Subcutaneous abdominal adipose tissue (tissue), 5 donors: ENCODE measurements at regions not wholly inside any gene's neighbourhood (a gene's known extent, or its start where the extent isn't known, plus 50 kb on each side); places are given as distances from the start of the nearest gene placed in this dataset.

Source experiments
- H3K27ac ChIP-seq: one replicate; pipeline ENCODE4 v1.7.0; 2013; ENCODE audit warnings: low read depth, mild to moderate bottlenecking, inconsistent platforms, low read length, moderate library complexity
- H3K27me3 ChIP-seq, 5 donors: one replicate each; pipeline ENCODE4 v1.7.0; 2013; ENCODE audit warnings: low read length in 5 of 5, inconsistent platforms in 1 of 5; ENCODE audit not compliant: control insufficient read depth in 5 of 5, insufficient read depth in 4 of 5
- H3K36me3 ChIP-seq, 5 donors: one replicate each; pipeline ENCODE4 v1.7.0; 2013; ENCODE audit warnings: low read length in 5 of 5; ENCODE audit not compliant: control insufficient read depth in 5 of 5, insufficient read depth in 5 of 5
- H3K4me1 ChIP-seq, 5 donors: one replicate each; pipeline ENCODE4 v1.7.0; 2013; ENCODE audit warnings: low read length in 5 of 5, mild to moderate bottlenecking in 3 of 5, moderate library complexity in 1 of 5; ENCODE audit not compliant: control insufficient read depth in 5 of 5, insufficient read depth in 5 of 5
- H3K4me3 ChIP-seq, 5 donors: one replicate each; pipeline ENCODE4 v1.7.0; 2013; ENCODE audit warnings: low read length in 5 of 5, low read depth in 1 of 5
- H3K9ac ChIP-seq, 5 donors: one replicate each; pipeline ENCODE4 v1.7.0; 2013; ENCODE audit warnings: low read length in 5 of 5, mild to moderate bottlenecking in 4 of 5, moderate library complexity in 3 of 5
- H3K9me3 ChIP-seq, 5 donors: one replicate each; pipeline ENCODE4 v1.7.0; 2013; ENCODE audit warnings: low read length in 5 of 5; ENCODE audit not compliant: control insufficient read depth in 5 of 5
- donor health status: healthy.
- donor health status: healthy.
- donor health status: healthy.
- donor health status: healthy.
- donor health status: healthy.

DNA sequence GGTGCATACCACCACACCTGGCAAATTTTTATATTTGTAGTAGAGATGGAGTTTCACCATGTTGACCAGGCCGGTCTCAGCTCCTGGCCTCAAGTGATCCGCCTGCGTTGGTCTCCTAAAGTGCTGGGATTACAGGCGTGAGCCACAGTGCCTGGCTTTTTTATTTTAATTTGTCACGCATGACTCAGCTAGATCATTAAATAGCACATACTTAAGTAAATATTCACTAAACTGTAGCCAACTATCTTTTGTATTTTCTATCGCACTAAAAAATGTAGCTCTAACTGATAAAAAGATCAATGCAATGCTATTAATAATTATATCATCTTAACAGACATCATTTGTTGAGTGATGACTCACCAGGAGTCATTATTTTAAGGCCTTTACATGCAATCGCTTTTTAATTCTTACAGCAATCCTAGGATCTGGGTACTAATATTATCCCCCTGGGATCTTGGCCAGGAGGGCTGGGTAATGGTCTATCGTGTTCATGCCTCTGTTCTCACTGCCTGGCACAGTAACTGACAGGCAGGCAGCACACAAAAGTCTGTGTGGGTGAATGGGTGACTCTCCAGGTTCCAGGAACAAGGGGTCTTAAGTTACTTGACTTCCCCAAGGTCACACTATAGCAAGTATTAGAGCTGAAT, 693.5 kb upstream of the EEF2KMT start:
- Histone ChIP-seq H3K27ac (no peak overlapping the region), H3K27me3 (no peaks in the 10 kb centered on the region), H3K9ac (no peak overlapping the region), H3K9me3 (peaks cover 0 to 1% (median 0%) of the 10 kb centered on the region in 5 donors), H3K4me1 (no peaks in the 10 kb centered on the region), H3K4me3 (no peak overlapping the region), H3K36me3 (no peaks in the 10 kb centered on the region)

- Histone ChIP-seq H3K36me3 (no peaks in the 10 kb centered on the region), H3K4me1 (no peaks in the 10 kb centered on the region), H3K9me3 (no peaks in the 10 kb centered on the region), H3K27ac (no peak overlapping the region), H3K4me3 (no peak overlapping the region), H3K27me3 (no peaks in the 10 kb centered on the region), H3K9ac (no peak overlapping the region)
Observed at GRCh38 chr16:5790512-5790911, 692.9 kb upstream of the EEF2KMT start.

DNA sequence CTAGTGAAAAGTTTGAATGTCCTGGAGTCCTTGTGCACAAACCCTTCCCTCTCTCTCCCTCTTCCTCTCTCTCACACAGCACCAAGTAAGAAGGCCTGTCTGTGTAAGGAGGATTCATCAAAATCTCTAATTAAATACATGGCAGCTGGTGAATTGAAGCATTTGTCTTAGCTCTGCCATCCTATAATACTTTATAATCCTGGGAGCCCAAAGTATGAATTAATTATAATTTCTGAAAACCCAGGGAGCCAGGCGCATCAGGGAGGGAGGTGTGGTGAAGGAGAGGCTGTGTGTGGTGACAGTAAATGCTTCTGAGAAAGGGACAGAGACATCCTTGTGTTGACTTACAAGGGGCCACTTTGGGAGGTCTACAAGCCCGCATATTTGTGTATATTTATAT, 691.4 kb upstream of the EEF2KMT start:
- Histone ChIP-seq H3K9me3 (peaks cover 0 to 7% (median 0%) of the 10 kb centered on the region in 5 donors), H3K36me3 (no peaks in the 10 kb centered on the region), H3K27me3 (no peaks in the 10 kb centered on the region), H3K4me3 (no peak overlapping the region), H3K27ac (no peak overlapping the region), H3K9ac (no peak overlapping the region), H3K4me1 (no peaks in the 10 kb centered on the region)

DNA sequence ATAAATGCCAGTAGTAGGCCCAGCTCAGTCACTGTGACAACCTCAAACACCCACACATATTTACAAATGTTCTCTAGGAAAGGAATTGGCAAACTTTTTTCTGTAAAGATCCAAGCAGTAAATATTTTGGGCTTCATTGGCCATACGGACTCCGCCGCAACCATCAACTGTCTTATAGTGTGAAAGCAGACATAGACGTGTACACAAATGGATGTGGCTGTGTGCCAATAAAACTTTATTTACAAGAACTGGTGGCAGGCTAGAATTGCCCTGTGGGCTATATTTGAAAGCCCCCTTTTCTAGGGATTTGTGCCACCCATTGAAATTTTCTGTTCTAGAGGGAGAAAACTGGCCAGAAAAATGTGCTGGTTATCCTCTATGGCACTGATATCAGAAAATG, 683.8 kb upstream of the EEF2KMT start:
- Histone ChIP-seq H3K9me3 (peaks cover 0 to 18% (median 7%) of the 10 kb centered on the region in 5 donors), H3K4me3 (no peak overlapping the region), H3K27ac (no peak overlapping the region), H3K36me3 (no peaks in the 10 kb centered on the region), H3K27me3 (no peaks in the 10 kb centered on the region), H3K4me1 (no peaks in the 10 kb centered on the region), H3K9ac (no peak overlapping the region)

DNA sequence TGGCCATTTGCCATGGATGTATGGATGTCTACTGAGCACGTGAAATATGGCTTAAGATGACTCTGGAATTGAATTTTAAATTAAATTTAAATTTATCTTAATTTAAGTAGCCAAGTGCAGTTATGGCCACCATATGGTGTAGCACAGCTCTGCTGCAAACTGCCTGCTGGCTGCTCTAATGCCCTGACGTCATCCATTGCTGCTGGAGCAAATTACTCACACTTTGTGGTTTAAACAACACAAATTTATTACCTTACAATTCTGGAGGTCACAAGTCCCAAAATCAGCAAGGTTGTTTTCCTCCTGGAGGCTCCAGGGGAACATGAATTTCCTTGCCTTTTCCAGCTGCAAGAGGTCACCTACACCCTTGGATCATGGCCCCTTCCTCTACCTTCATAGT, 679.3 kb upstream of the EEF2KMT start:
- Histone ChIP-seq H3K4me1 (no peaks in the 10 kb centered on the region), H3K9me3 (peaks cover 0 to 3% (median under 1%) of the 10 kb centered on the region in 5 donors), H3K9ac (no peak overlapping the region), H3K36me3 (no peaks in the 10 kb centered on the region), H3K27ac (no peak overlapping the region), H3K4me3 (no peak overlapping the region), H3K27me3 (no peaks in the 10 kb centered on the region)

- Histone ChIP-seq H3K27ac (no peak overlapping the region), H3K9ac (no peak overlapping the region), H3K27me3 (no peaks in the 10 kb centered on the region), H3K9me3 (peaks cover 0 to 3% (median 0%) of the 10 kb centered on the region in 5 donors), H3K4me1 (no peaks in the 10 kb centered on the region), H3K36me3 (no peaks in the 10 kb centered on the region), H3K4me3 (no peak overlapping the region)
Observed at GRCh38 chr16:5775916-5776315, 678.3 kb upstream of the EEF2KMT start.

GRCh38 chr16:5770118-5770517, 672.5 kb upstream of the EEF2KMT start:
- Histone ChIP-seq H3K36me3 (no peaks in the 10 kb centered on the region), H3K9me3 (peaks cover 0 to 3% (median 0%) of the 10 kb centered on the region in 5 donors), H3K27me3 (peaks cover 0 to 3% (median 0%) of the 10 kb centered on the region in 5 donors), H3K9ac (no peak overlapping the region), H3K4me3 (no peak overlapping the region), H3K27ac (no peak overlapping the region), H3K4me1 (no peaks in the 10 kb centered on the region)

- Histone ChIP-seq H3K9ac (no peak overlapping the region), H3K9me3 (peaks cover 0 to 3% (median 0%) of the 10 kb centered on the region in 5 donors), H3K4me1 (no peaks in the 10 kb centered on the region), H3K27me3 (peaks cover 0 to 3% (median 0%) of the 10 kb centered on the region in 5 donors), H3K27ac (no peak overlapping the region), H3K4me3 (no peak overlapping the region), H3K36me3 (no peaks in the 10 kb centered on the region)
Observed at GRCh38 chr16:5769513-5769912, 671.9 kb upstream of the EEF2KMT start.

- Histone ChIP-seq H3K27ac (no peak overlapping the region), H3K27me3 (peaks cover 0 to 3% (median 0%) of the 10 kb centered on the region in 5 donors), H3K4me3 (no peak overlapping the region), H3K36me3 (no peaks in the 10 kb centered on the region), H3K4me1 (no peaks in the 10 kb centered on the region), H3K9me3 (peaks cover 0 to 3% (median 0%) of the 10 kb centered on the region in 5 donors), H3K9ac (no peak overlapping the region)
Observed at GRCh38 chr16:5768445-5768844, 670.9 kb upstream of the EEF2KMT start.

GRCh38 chr16:5763176-5763575, 665.6 kb upstream of the EEF2KMT start:
- no peak overlapping the region for H3K4me3 ChIP-seq
- no peaks in the 10 kb centered on the region for H3K36me3 ChIP-seq
- H3K27ac ChIP-seq = no peak overlapping the region
- H3K27me3 ChIP-seq = no peaks in the 10 kb centered on the region
- H3K9ac ChIP-seq = no peak overlapping the region
- peaks cover 0 to 1% (median 0%) of the 10 kb centered on the region in 5 donors for H3K9me3 ChIP-seq
- no peaks in the 10 kb centered on the region for H3K4me1 ChIP-seq
